ENCODE measurements at regions not wholly inside any gene's neighbourhood (a gene's known extent, or its start where the extent isn't known, plus 50 kb on each side); places are given as distances from the start of the nearest gene placed in this dataset.

GRCh38 chr15:66832664-66833063 is 130.6 kb downstream of the SMAD6 start:
- peak; percentile 86 for DNase-seq (ENCODE audit: low read depth)

GRCh38 chr15:66833371-66833770 is 131.3 kb downstream of the SMAD6 start:
- TF ChIP-seq CTCF (conservative IDR thresholded peaks at IDR 0.05; ENCODE audit: low read length) = no peak
- H3K4me3 ChIP-seq (ENCODE audit: low read length) = no peak overlapping the region
- no peak for DNase-seq (ENCODE audit: low read depth)

More at GRCh38 chr15:66832664-66833063, 130.6 kb downstream of the SMAD6 start:
- no peak for TF ChIP-seq CTCF (conservative IDR thresholded peaks at IDR 0.05; ENCODE audit: low read length)
- H3K4me3 ChIP-seq (ENCODE audit: low read length) = no peak overlapping the region

DNA sequence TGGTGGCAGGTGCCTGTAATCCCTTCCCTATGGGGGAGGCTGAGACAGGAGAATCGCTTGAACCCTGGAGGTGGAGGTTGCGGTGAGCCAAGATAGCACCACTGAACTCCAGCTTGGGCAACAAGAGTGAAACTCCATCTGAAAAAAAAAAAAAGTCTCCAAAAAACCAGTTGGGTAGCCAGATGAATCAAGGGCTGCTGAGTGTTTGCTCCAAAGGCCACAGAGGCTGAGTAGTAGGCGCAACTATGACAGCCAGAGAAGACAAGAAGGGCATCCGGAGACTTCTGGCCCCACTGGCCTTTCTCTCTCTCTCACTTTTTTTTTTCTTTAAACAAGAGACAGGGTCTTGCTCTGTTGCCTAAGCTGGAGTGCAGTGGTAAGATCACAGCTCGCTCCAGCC is 131.8 kb downstream of the SMAD6 start:
- no peak for DNase-seq (ENCODE audit: low read depth)
- no peak for TF ChIP-seq CTCF (conservative IDR thresholded peaks at IDR 0.05; ENCODE audit: low read length)
- H3K4me3 ChIP-seq (ENCODE audit: low read length) = no peak overlapping the region

GRCh38 chr15:66834881-66835878 is 133.1 kb downstream of the SMAD6 start:
- H3K4me3 ChIP-seq (ENCODE audit: low read length) = no peak overlapping the region
- DNase-seq (ENCODE audit: low read depth) = peak; percentile 55
- no peak for TF ChIP-seq CTCF (conservative IDR thresholded peaks at IDR 0.05; ENCODE audit: low read length)

- no peak for DNase-seq (ENCODE audit: low read depth)
- H3K4me3 ChIP-seq (ENCODE audit: low read length) = no peak overlapping the region
- TF ChIP-seq CTCF (conservative IDR thresholded peaks at IDR 0.05; ENCODE audit: low read length) = no peak
Measured at GRCh38 chr15:66836231-66837030, 134.4 kb downstream of the SMAD6 start.

- no peak for TF ChIP-seq CTCF (conservative IDR thresholded peaks at IDR 0.05; ENCODE audit: low read length)
- no peak overlapping the region for H3K4me3 ChIP-seq (ENCODE audit: low read length)
- no peak for DNase-seq (ENCODE audit: low read depth)
Measured at GRCh38 chr15:66838202-66838601, 136.2 kb downstream of the SMAD6 start.
